ENCODE measurements at regions not wholly inside any gene's neighbourhood (a gene's known extent, or its start where the extent isn't known, plus 50 kb on each side); places are given as distances from the start of the nearest gene placed in this dataset.
"Not testable (repeated sequence)": the region's sequence is repeated elsewhere in the genome, so short reads cannot be mapped to it uniquely, and the experiment has no call there.

- no peak overlapping the region for H3K4me3 ChIP-seq (ENCODE audit: low read depth, low read length)
- TF ChIP-seq CTCF (IDR thresholded peaks at IDR 0.05) = no peak
- H3K27me3 ChIP-seq (ENCODE audit: control insufficient read depth, insufficient read depth, low read length) = no peaks in the 10 kb centered on the region
- H3K9me3 ChIP-seq (ENCODE audit: control insufficient read depth, low read length) = no peaks in the 10 kb centered on the region
- no peak overlapping the region for H3K27ac ChIP-seq
- H3K9ac ChIP-seq = no peak overlapping the region
- H3K4me2 ChIP-seq (ENCODE audit: low read length) = no peak overlapping the region
- H2AFZ ChIP-seq = no peak overlapping the region
- no peaks in the 10 kb centered on the region for H3K4me1 ChIP-seq
- no peaks in the 10 kb centered on the region for H3K36me3 ChIP-seq (ENCODE audit: control insufficient read depth, insufficient read depth, low read length)
- no peaks in the 10 kb centered on the region for H3K79me2 ChIP-seq
These were observed 200.8 kb upstream of the C2CD4B start for GRCh38 chr15:62365795-62366442.

GRCh38 chr15:62369454-62369853 lies 204.4 kb upstream of the C2CD4B start:
- H3K9ac ChIP-seq = no peak overlapping the region
- no peaks in the 10 kb centered on the region for H3K27me3 ChIP-seq (ENCODE audit: control insufficient read depth, insufficient read depth, low read length)
- no peaks in the 10 kb centered on the region for H3K4me1 ChIP-seq
- no peak overlapping the region for H2AFZ ChIP-seq
- no peak overlapping the region for H3K4me3 ChIP-seq (ENCODE audit: low read depth, low read length)
- TF ChIP-seq CTCF (IDR thresholded peaks at IDR 0.05) = no peak
- H3K27ac ChIP-seq = no peak overlapping the region
- H3K9me3 ChIP-seq (ENCODE audit: control insufficient read depth, low read length) = no peaks in the 10 kb centered on the region
- no peaks in the 10 kb centered on the region for H3K36me3 ChIP-seq (ENCODE audit: control insufficient read depth, insufficient read depth, low read length)
- H3K4me2 ChIP-seq (ENCODE audit: low read length) = no peak overlapping the region
- H3K79me2 ChIP-seq = no peaks in the 10 kb centered on the region

GRCh38 chr15:62371683-62372082 lies 206.6 kb upstream of the C2CD4B start:
- not testable (repeated sequence) for H3K9ac ChIP-seq; H3K79me2 ChIP-seq; H3K9me3 ChIP-seq (ENCODE audit: control insufficient read depth, low read length); H3K4me3 ChIP-seq (ENCODE audit: low read depth, low read length); H3K27ac ChIP-seq; H2AFZ ChIP-seq; H3K27me3 ChIP-seq (ENCODE audit: control insufficient read depth, insufficient read depth, low read length); H3K4me2 ChIP-seq (ENCODE audit: low read length); H3K36me3 ChIP-seq (ENCODE audit: control insufficient read depth, insufficient read depth, low read length); H3K4me1 ChIP-seq

GRCh38 chr15:62377736-62378480 lies 212.8 kb upstream of the C2CD4B start:
- H3K4me2 ChIP-seq (ENCODE audit: low read length) = no peak overlapping the region
- H3K79me2 ChIP-seq = no peaks in the 10 kb centered on the region
- no peak overlapping the region for H3K27ac ChIP-seq
- no peak overlapping the region for H3K9ac ChIP-seq
- H2AFZ ChIP-seq = no peak overlapping the region
- no peaks in the 10 kb centered on the region for H3K4me1 ChIP-seq
- H3K36me3 ChIP-seq (ENCODE audit: control insufficient read depth, insufficient read depth, low read length) = no peaks in the 10 kb centered on the region
- no peak overlapping the region for H3K4me3 ChIP-seq (ENCODE audit: low read depth, low read length)
- TF ChIP-seq CTCF (IDR thresholded peaks at IDR 0.05) = no peak
- no peaks in the 10 kb centered on the region for H3K9me3 ChIP-seq (ENCODE audit: control insufficient read depth, low read length)
- H3K27me3 ChIP-seq (ENCODE audit: control insufficient read depth, insufficient read depth, low read length) = no peaks in the 10 kb centered on the region

- Histone ChIP-seq H2AFZ (no peak overlapping the region), H3K9me3 (ENCODE audit: control insufficient read depth, low read length) (no peaks in the 10 kb centered on the region), H3K27me3 (ENCODE audit: control insufficient read depth, insufficient read depth, low read length) (no peaks in the 10 kb centered on the region), H3K27ac (no peak overlapping the region), H3K79me2 (no peaks in the 10 kb centered on the region), H3K36me3 (ENCODE audit: control insufficient read depth, insufficient read depth, low read length) (no peaks in the 10 kb centered on the region), H3K4me2 (ENCODE audit: low read length) (no peak overlapping the region), H3K4me3 (ENCODE audit: low read depth, low read length) (no peak overlapping the region), H3K9ac (no peak overlapping the region), H3K4me1 (no peaks in the 10 kb centered on the region)
- no peak for TF ChIP-seq CTCF (IDR thresholded peaks at IDR 0.05)
These were observed 213.8 kb upstream of the C2CD4B start for GRCh38 chr15:62378772-62379498.
